GM12872 (cell line): ENCODE measurements at regions not wholly inside any gene's neighbourhood (a gene's known extent, or its start where the extent isn't known, plus 50 kb on each side); places are given as distances from the start of the nearest gene placed in this dataset.

Experiments
- CTCF ChIP-seq: IDR thresholded peaks from 3 replicates; pipeline ENCODE4 v1.5.1; 2011; ENCODE audit warnings: low read depth, mild to moderate bottlenecking, low read length, moderate library complexity; ENCODE audit not compliant: insufficient read depth

- no peak for TF ChIP-seq CTCF
Observed at GRCh38 chr13:83153848-83154247, 728.4 kb downstream of the SLITRK1 start.

- no peak for TF ChIP-seq CTCF
Observed at GRCh38 chr13:83151308-83151660, 731.0 kb downstream of the SLITRK1 start.

GRCh38 chr13:83150616-83151307, 731.5 kb downstream of the SLITRK1 start:
- TF ChIP-seq CTCF = no peak

- no peak for TF ChIP-seq CTCF
Observed at GRCh38 chr13:83136660-83137059, 745.6 kb downstream of the SLITRK1 start.

- no peak for TF ChIP-seq CTCF
Observed at GRCh38 chr13:83125791-83126190, 756.5 kb downstream of the SLITRK1 start.

GRCh38 chr13:83121896-83122295, 760.4 kb downstream of the SLITRK1 start:
- TF ChIP-seq CTCF = no peak

- no peak for TF ChIP-seq CTCF
Observed at GRCh38 chr13:83117046-83117445, 765.2 kb downstream of the SLITRK1 start.
